ENCODE measurements at regions not wholly inside any gene's neighbourhood (a gene's known extent, or its start where the extent isn't known, plus 50 kb on each side); places are given as distances from the start of the nearest gene placed in this dataset.

DNA sequence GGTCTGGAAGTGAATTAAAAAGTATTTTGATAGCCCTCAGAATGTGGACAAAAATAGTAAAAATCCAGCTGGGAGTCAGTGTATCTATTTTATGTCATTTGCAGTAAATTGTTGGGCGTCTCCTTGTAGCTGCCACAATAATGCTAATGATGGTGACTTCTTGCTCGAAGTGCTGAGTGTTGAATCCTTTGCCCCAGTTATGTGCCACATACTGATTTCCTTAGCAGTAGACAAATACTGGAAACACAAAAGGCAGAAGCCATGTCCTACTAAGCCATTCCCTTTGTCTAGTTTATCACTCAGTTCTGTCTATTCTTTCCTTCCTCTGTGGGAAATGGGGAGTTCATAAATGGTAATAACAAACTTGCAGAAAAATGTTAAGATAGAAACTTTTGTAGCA lies 70.7 kb upstream of the CXADR start:
- H3K4me1 ChIP-seq (ENCODE audit: low read depth), result no peaks in the 10 kb centered on the region
- H3K27me3 ChIP-seq, result no peaks in the 10 kb centered on the region
- no peaks in the 10 kb centered on the region for H3K36me3 ChIP-seq
- no peak overlapping the region for H3K4me3 ChIP-seq
- H3K27ac ChIP-seq, result no peak overlapping the region
- no peak for DNase-seq (ENCODE audit: low read depth in 1 of 2, low spot score in 1 of 2)
- TF ChIP-seq, protein P1, sequence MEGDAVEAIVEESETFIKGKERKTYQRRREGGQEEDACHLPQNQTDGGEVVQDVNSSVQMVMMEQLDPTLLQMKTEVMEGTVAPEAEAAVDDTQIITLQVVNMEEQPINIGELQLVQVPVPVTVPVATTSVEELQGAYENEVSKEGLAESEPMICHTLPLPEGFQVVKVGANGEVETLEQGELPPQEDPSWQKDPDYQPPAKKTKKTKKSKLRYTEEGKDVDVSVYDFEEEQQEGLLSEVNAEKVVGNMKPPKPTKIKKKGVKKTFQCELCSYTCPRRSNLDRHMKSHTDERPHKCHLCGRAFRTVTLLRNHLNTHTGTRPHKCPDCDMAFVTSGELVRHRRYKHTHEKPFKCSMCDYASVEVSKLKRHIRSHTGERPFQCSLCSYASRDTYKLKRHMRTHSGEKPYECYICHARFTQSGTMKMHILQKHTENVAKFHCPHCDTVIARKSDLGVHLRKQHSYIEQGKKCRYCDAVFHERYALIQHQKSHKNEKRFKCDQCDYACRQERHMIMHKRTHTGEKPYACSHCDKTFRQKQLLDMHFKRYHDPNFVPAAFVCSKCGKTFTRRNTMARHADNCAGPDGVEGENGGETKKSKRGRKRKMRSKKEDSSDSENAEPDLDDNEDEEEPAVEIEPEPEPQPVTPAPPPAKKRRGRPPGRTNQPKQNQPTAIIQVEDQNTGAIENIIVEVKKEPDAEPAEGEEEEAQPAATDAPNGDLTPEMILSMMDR (IDR thresholded peaks at IDR 0.05; ENCODE audit: low read depth, low read length), result no peak
- no peaks in the 10 kb centered on the region for H3K9me3 ChIP-seq (ENCODE audit: low read depth)

DNA sequence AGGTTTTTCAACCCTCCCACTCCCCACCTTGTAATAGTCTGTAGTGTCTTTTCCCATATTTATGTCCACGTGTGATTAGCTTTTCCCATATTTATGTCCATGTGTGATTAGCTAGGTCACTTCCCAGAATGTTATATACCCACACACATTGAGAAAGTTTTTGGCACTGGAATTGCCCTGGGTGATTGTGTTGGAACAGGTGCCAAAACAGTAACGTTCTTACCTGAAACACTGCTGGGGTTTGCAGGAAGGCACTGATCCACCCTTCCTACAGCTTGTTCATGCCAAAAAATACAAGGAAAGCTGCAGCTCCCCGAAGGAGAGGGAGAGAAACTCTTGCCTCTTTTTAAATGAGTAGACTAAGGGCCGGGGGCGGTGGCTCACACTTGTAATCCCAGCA lies 68.0 kb upstream of the CXADR start:
- no peak overlapping the region for H3K4me3 ChIP-seq
- no peaks in the 10 kb centered on the region for H3K4me1 ChIP-seq (ENCODE audit: low read depth)
- no peaks in the 10 kb centered on the region for H3K36me3 ChIP-seq
- H3K27ac ChIP-seq, result no peak overlapping the region
- TF ChIP-seq, protein P1 (IDR thresholded peaks at IDR 0.05; ENCODE audit: low read depth, low read length), result no peak
- no peak for DNase-seq (ENCODE audit: low read depth in 1 of 2, low spot score in 1 of 2)
- H3K27me3 ChIP-seq, result no peaks in the 10 kb centered on the region
- no peaks in the 10 kb centered on the region for H3K9me3 ChIP-seq (ENCODE audit: low read depth)

DNA sequence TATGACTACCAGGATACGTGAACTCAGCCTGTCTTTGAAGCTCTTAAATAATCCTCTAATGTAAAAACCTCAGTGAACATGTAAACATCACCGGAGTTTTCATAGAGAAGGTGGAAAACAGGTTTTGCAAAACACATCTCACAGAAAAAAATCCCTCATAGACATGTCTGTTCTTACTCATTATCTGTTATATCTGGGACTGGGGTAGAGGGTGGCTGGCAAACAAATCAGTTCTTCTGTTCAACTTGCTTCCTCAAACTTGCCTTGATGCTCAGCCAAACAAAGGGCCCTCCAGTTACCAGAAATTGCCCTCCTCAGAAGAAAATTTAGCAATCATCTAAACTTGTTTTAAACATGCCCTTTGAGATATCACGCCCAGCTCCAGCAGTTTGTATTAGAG lies 66.1 kb upstream of the CXADR start:
- no peaks in the 10 kb centered on the region for H3K36me3 ChIP-seq
- no peaks in the 10 kb centered on the region for H3K4me1 ChIP-seq (ENCODE audit: low read depth)
- no peaks in the 10 kb centered on the region for H3K9me3 ChIP-seq (ENCODE audit: low read depth)
- no peak overlapping the region for H3K27ac ChIP-seq
- no peak overlapping the region for H3K4me3 ChIP-seq
- TF ChIP-seq, protein P1 (IDR thresholded peaks at IDR 0.05; ENCODE audit: low read depth, low read length), result no peak
- H3K27me3 ChIP-seq, result no peaks in the 10 kb centered on the region
- no peak for DNase-seq (ENCODE audit: low read depth in 1 of 2, low spot score in 1 of 2)

DNA sequence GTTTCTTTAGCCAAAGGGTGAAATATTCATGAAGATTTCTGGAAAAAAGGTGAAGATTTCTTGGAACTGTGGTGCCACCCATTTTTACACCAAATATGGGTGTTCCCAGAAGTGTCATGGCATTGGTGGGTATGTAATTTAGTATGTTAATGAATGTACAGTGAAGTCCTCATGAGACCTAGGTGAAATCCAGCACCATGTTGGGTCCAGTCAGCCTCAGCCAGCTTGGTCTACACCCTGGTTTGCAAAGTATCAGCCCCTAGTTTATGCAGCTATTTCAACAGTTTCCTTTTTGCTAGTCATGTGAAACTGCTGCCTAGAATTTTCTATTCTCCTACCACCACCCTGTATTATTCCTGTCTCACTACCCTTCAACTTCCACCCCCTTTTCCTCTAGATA lies 63.1 kb upstream of the CXADR start:
- Histone ChIP-seq H3K27me3 (no peaks in the 10 kb centered on the region), H3K36me3 (no peaks in the 10 kb centered on the region), H3K4me1 (ENCODE audit: low read depth) (no peaks in the 10 kb centered on the region), H3K9me3 (ENCODE audit: low read depth) (no peaks in the 10 kb centered on the region), H3K27ac (no peak overlapping the region), H3K4me3 (no peak overlapping the region)
- TF ChIP-seq, protein P1 (IDR thresholded peaks at IDR 0.05; ENCODE audit: low read depth, low read length), result no peak
- no peak for DNase-seq (ENCODE audit: low read depth in 1 of 2, low spot score in 1 of 2)

DNA sequence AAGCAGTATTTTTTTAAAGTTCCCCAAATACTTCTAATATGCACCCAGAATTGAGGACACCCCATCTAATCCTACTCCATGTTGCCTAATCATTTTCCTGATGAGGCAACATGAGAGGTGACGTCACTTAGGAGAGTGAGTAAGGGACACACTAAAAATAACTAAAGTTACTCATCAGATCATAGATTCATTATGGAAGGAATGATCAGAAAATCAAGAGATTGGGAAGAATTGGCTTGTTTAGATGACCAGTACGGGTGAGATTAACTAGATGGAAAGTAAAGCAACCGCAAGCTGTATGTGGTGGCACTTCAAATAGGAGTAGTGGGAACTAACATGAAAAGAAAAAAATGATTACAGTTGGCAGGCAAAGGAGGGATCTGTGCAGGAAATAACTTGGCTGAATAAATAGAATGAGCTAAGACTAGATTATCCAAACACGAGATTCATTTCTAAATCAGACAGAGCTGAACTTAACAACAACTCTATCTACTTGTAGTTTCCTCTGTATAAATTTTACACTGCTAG lies 61.4 kb upstream of the CXADR start:
- no peaks in the 10 kb centered on the region for H3K27me3 ChIP-seq
- H3K4me1 ChIP-seq (ENCODE audit: low read depth), result no peaks in the 10 kb centered on the region
- no peak overlapping the region for H3K4me3 ChIP-seq
- peak in 1 of 2 donors; percentile 78 for DNase-seq (ENCODE audit: low read depth in 1 of 2, low spot score in 1 of 2)
- TF ChIP-seq, protein P1 (IDR thresholded peaks at IDR 0.05; ENCODE audit: low read depth, low read length), result no peak
- no peaks in the 10 kb centered on the region for H3K36me3 ChIP-seq
- H3K9me3 ChIP-seq (ENCODE audit: low read depth), result no peaks in the 10 kb centered on the region
- no peak overlapping the region for H3K27ac ChIP-seq
